ENCODE measurements at regions not wholly inside any gene's neighbourhood (a gene's known extent, or its start where the extent isn't known, plus 50 kb on each side); places are given as distances from the start of the nearest gene placed in this dataset.

DNA sequence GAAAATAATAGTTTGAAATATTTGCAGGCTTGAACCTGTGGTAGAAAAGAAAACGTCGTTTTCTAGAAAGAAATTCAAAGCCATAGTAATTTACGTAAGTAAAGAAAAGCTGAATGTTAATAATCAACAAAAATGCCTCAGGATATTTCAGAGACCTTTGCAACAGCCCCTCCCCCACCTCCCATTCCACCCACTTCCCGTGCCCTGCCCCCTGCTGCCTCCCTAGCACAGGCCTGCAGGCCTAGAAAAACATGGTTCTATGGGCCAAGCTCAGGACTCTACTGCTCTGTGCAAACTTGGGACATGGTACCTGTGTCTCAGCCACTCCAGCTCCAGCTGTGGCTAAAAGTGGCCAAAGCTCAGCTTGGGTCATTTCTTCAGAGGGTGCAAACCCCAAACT, 223.4 kb upstream of the RBMY1B start:
- H3K27ac ChIP-seq (ENCODE audit: low read depth in 2 of 2, low read length in 2 of 2): no peak overlapping the region
- TF ChIP-seq, protein P1, sequence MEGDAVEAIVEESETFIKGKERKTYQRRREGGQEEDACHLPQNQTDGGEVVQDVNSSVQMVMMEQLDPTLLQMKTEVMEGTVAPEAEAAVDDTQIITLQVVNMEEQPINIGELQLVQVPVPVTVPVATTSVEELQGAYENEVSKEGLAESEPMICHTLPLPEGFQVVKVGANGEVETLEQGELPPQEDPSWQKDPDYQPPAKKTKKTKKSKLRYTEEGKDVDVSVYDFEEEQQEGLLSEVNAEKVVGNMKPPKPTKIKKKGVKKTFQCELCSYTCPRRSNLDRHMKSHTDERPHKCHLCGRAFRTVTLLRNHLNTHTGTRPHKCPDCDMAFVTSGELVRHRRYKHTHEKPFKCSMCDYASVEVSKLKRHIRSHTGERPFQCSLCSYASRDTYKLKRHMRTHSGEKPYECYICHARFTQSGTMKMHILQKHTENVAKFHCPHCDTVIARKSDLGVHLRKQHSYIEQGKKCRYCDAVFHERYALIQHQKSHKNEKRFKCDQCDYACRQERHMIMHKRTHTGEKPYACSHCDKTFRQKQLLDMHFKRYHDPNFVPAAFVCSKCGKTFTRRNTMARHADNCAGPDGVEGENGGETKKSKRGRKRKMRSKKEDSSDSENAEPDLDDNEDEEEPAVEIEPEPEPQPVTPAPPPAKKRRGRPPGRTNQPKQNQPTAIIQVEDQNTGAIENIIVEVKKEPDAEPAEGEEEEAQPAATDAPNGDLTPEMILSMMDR (IDR thresholded peaks at IDR 0.05; ENCODE audit: borderline replicate concordance, extremely low read depth, insufficient read depth): no peak
- FAIRE-seq: no peak
- H3K36me3 ChIP-seq (ENCODE audit: control insufficient read depth in 2 of 3, insufficient read depth in 3 of 3, low read length in 3 of 3): no peaks in the 10 kb centered on the region
- H3K9ac ChIP-seq (ENCODE audit: low read length in 3 of 3): no peak overlapping the region
- H3K27me3 ChIP-seq (ENCODE audit: control insufficient read depth, insufficient read depth, low read length): no peaks in the 10 kb centered on the region
- H3K4me3 ChIP-seq (ENCODE audit: low read length in 3 of 3): no peak overlapping the region
- no peaks in the 10 kb centered on the region for H3K9me3 ChIP-seq (ENCODE audit: control insufficient read depth in 2 of 3, insufficient read depth in 1 of 3, low read length in 3 of 3)
- H3K4me1 ChIP-seq (ENCODE audit: control insufficient read depth in 2 of 3, insufficient read depth in 2 of 3, low read depth in 1 of 3, low read length in 3 of 3): peaks cover 0 to 7% (median 5%) of the 10 kb centered on the region in 3 donors
- no peak for DNase-seq
- intact Hi-C loops (cut with DNase I): no loop called here

DNA sequence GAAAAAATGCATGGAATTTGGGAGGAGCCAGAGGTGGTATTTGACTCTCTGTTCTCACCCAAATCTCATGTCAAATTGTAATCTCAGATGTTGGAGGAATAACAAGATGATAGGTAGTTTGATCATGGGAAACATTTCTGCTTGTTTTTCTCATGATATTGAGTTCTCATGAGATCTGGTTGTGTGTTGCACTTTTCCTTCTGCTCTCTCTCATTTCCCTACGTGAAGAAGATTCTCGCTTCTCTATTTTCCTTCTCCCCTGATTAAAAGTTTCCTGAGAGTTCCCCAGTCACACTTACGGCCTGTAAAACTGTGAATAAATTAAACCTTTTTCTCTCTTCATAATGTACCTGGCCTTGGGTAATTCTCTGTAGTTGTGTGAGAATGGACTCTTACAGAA, 222.2 kb upstream of the RBMY1B start:
- TF ChIP-seq, protein P1 (IDR thresholded peaks at IDR 0.05; ENCODE audit: borderline replicate concordance, extremely low read depth, insufficient read depth): no peak
- intact Hi-C loops (cut with DNase I): no loop called here
- FAIRE-seq: no peak

DNA sequence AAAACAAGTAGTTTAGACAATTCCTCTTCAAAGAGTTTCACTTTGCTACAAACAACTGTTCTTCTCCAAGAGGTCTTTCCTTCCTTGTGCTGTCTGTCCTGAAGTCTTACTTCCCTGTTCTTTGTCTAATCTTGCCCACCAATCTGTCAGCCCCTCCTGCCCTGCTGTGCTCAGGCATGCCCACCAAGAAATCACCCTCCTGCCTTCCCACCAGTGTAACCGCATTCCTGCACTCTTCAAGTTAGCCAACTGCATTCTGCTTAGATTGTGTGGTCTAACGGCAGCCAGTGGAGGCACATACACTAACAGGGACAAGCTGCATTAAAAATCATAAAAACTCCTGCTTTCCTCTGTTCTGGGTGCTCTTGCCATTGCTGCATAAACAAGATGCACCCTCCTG, 215.9 kb upstream of the RBMY1B start:
- FAIRE-seq (no peak), DNase-seq (no peak)
- H3K27me3 ChIP-seq (ENCODE audit: control insufficient read depth, insufficient read depth, low read length): no peaks in the 10 kb centered on the region
- H3K4me1 ChIP-seq (ENCODE audit: control insufficient read depth in 2 of 3, insufficient read depth in 2 of 3, low read depth in 1 of 3, low read length in 3 of 3): no peaks in the 10 kb centered on the region
- H3K36me3 ChIP-seq (ENCODE audit: control insufficient read depth in 2 of 3, insufficient read depth in 3 of 3, low read length in 3 of 3): no peaks in the 10 kb centered on the region
- H3K9me3 ChIP-seq (ENCODE audit: control insufficient read depth in 2 of 3, insufficient read depth in 1 of 3, low read length in 3 of 3): no peaks in the 10 kb centered on the region
- H3K9ac ChIP-seq (ENCODE audit: low read length in 3 of 3): no peak overlapping the region
- no peak overlapping the region for H3K4me3 ChIP-seq (ENCODE audit: low read length in 3 of 3)
- H3K27ac ChIP-seq (ENCODE audit: low read depth in 2 of 2, low read length in 2 of 2): no peak overlapping the region
- intact Hi-C loops (cut with DNase I): no loop called here
- TF ChIP-seq, protein P1 (IDR thresholded peaks at IDR 0.05; ENCODE audit: borderline replicate concordance, extremely low read depth, insufficient read depth): no peak

More for the DNA sequence above, 222.2 kb upstream of the RBMY1B start:
- no peak for DNase-seq
- H3K9ac ChIP-seq (ENCODE audit: low read length in 3 of 3): no peak overlapping the region
- no peaks in the 10 kb centered on the region for H3K9me3 ChIP-seq (ENCODE audit: control insufficient read depth in 2 of 3, insufficient read depth in 1 of 3, low read length in 3 of 3)
- H3K36me3 ChIP-seq (ENCODE audit: control insufficient read depth in 2 of 3, insufficient read depth in 3 of 3, low read length in 3 of 3): no peaks in the 10 kb centered on the region
- H3K4me3 ChIP-seq (ENCODE audit: low read length in 3 of 3): no peak overlapping the region
- no peaks in the 10 kb centered on the region for H3K27me3 ChIP-seq (ENCODE audit: control insufficient read depth, insufficient read depth, low read length)
- H3K4me1 ChIP-seq (ENCODE audit: control insufficient read depth in 2 of 3, insufficient read depth in 2 of 3, low read depth in 1 of 3, low read length in 3 of 3): peaks cover 0 to 7% (median 5%) of the 10 kb centered on the region in 3 donors
- H3K27ac ChIP-seq (ENCODE audit: low read depth in 2 of 2, low read length in 2 of 2): no peak overlapping the region

DNA sequence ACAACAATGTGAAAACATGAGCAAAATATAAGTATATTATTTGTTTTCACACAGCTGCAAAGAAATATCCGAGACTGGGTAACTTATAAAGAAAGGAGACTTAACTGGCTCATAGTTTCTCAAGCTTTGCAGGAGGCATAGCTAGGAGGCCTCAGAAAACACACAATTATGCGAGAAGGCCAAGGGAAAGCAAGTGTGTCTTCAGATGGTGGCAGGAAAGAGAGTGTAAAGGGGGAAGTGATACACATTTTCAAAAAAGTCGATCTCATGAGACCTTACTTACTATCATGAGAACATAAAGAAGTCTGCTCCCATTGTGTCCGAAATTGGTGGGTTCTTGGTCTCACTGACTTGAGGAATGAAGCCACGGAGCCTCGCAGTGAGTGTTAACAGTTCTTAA, 208.9 kb upstream of the RBMY1B start:
- Histone ChIP-seq H3K27ac (ENCODE audit: low read depth in 2 of 2, low read length in 2 of 2) (no peak overlapping the region), H3K27me3 (ENCODE audit: control insufficient read depth, insufficient read depth, low read length) (no peaks in the 10 kb centered on the region), H3K9me3 (ENCODE audit: control insufficient read depth in 2 of 3, insufficient read depth in 1 of 3, low read length in 3 of 3) (no peaks in the 10 kb centered on the region), H3K9ac (ENCODE audit: low read length in 3 of 3) (no peak overlapping the region), H3K4me1 (ENCODE audit: control insufficient read depth in 2 of 3, insufficient read depth in 2 of 3, low read depth in 1 of 3, low read length in 3 of 3) (no peaks in the 10 kb centered on the region), H3K4me3 (ENCODE audit: low read length in 3 of 3) (no peak overlapping the region), H3K36me3 (ENCODE audit: control insufficient read depth in 2 of 3, insufficient read depth in 3 of 3, low read length in 3 of 3) (no peaks in the 10 kb centered on the region)
- FAIRE-seq: no peak
- TF ChIP-seq, protein P1 (IDR thresholded peaks at IDR 0.05; ENCODE audit: borderline replicate concordance, extremely low read depth, insufficient read depth): no peak
- intact Hi-C loops (cut with DNase I): no loop called here
- DNase-seq: no peak
